ENCODE measurements at regions not wholly inside any gene's neighbourhood (a gene's known extent, or its start where the extent isn't known, plus 50 kb on each side); places are given as distances from the start of the nearest gene placed in this dataset.

- Histone ChIP-seq H3K9me3 (ENCODE audit: control insufficient read depth in 1 of 2, insufficient read depth in 1 of 2, low read depth in 1 of 2, low read length in 2 of 2) (no peaks in the 10 kb centered on the region), H4K20me1 (ENCODE audit: insufficient read depth) (no peaks in the 10 kb centered on the region), H3K27me3 (ENCODE audit: insufficient read depth, low read length) (no peaks in the 10 kb centered on the region), H3K27ac (ENCODE audit: low read depth, low read length) (no peak overlapping the region), H3K79me2 (ENCODE audit: insufficient read depth, low read length) (no peaks in the 10 kb centered on the region), H2AFZ (ENCODE audit: low read depth, low read length, poor library complexity, severe bottlenecking) (no peak overlapping the region), H3K9me2 (ENCODE audit: insufficient read depth) (0 out of 2 replicates have a peak, but pooled peaks cover 3% of the 10 kb centered on the region), H3K4me1 (ENCODE audit: control insufficient read depth in 1 of 2, insufficient read depth in 2 of 2, low read length in 2 of 2) (no peaks in the 10 kb centered on the region), H3K36me3 (ENCODE audit: control insufficient read depth in 1 of 2, insufficient read depth in 2 of 2, low read length in 2 of 2) (no peaks in the 10 kb centered on the region), H3K9ac (ENCODE audit: low read length) (no peak overlapping the region), H3K4me3 (replicated peaks in 1 of 2; ENCODE audit: low read depth in 1 of 2, low read length in 2 of 2) (no peak overlapping the region), H3K4me2 (ENCODE audit: low read length) (no peak overlapping the region)
- DNase-seq (ENCODE audit: low read depth, low spot score) (no peak), ATAC-seq (no peak)
- ChIA-PET RAD21 (ENCODE audit: low non-redundant PET in 1 of 2, low total read pairs in 2 of 2, uncharacterized antibody in 2 of 2, unreplicated experiment in 2 of 2) (no interaction called here), CTCF (no interaction called here), POLR2A (no interaction called here)
- no peak for TF ChIP-seq TCF7L2 (IDR thresholded peaks at IDR 0.05; ENCODE audit: borderline replicate concordance, extremely low read depth, insufficient read depth, insufficient read length)
- TF ChIP-seq ZNF274 (IDR thresholded peaks at IDR 0.05; ENCODE audit: low read depth, low read length): no peak
- TF ChIP-seq ATF3 (IDR thresholded peaks at IDR 0.05): no peak
- no peak for TF ChIP-seq JUND (IDR thresholded peaks at IDR 0.05)
- intact Hi-C loops (cut with micrococcal nuclease): no loop called here
- BruUV-seq (replicated peaks): no TSS peak
Observed at GRCh38 chr11:87861030-87861429, 314.2 kb downstream of the RAB38 start.

GRCh38 chr11:87859636-87860035 is 315.6 kb downstream of the RAB38 start:
- no peak for ATAC-seq

More at GRCh38 chr11:87859636-87860035, 315.6 kb downstream of the RAB38 start:
- intact Hi-C loops (cut with micrococcal nuclease): no loop called here
- Histone ChIP-seq H3K27me3 (ENCODE audit: insufficient read depth, low read length) (no peaks in the 10 kb centered on the region), H3K36me3 (ENCODE audit: control insufficient read depth in 1 of 2, insufficient read depth in 2 of 2, low read length in 2 of 2) (no peaks in the 10 kb centered on the region), H2AFZ (ENCODE audit: low read depth, low read length, poor library complexity, severe bottlenecking) (no peak overlapping the region), H3K4me2 (ENCODE audit: low read length) (no peak overlapping the region), H3K27ac (ENCODE audit: low read depth, low read length) (no peak overlapping the region), H3K4me3 (replicated peaks in 1 of 2; ENCODE audit: low read depth in 1 of 2, low read length in 2 of 2) (no peak overlapping the region), H3K9me3 (ENCODE audit: control insufficient read depth in 1 of 2, insufficient read depth in 1 of 2, low read depth in 1 of 2, low read length in 2 of 2) (no peaks in the 10 kb centered on the region), H3K79me2 (ENCODE audit: insufficient read depth, low read length) (no peaks in the 10 kb centered on the region), H3K9ac (ENCODE audit: low read length) (no peak overlapping the region), H4K20me1 (ENCODE audit: insufficient read depth) (no peaks in the 10 kb centered on the region), H3K4me1 (ENCODE audit: control insufficient read depth in 1 of 2, insufficient read depth in 2 of 2, low read length in 2 of 2) (no peaks in the 10 kb centered on the region), H3K9me2 (ENCODE audit: insufficient read depth) (0 out of 2 replicates have a peak, but pooled peaks cover 3% of the 10 kb centered on the region)
- BruUV-seq (replicated peaks): no TSS peak
- CTCF ChIA-PET: no interaction called here
- RAD21 ChIA-PET (ENCODE audit: low non-redundant PET in 1 of 2, low total read pairs in 2 of 2, uncharacterized antibody in 2 of 2, unreplicated experiment in 2 of 2): no interaction called here
- no peak for TF ChIP-seq ZBTB33 (IDR thresholded peaks at IDR 0.05; ENCODE audit: extremely low read depth, insufficient replicate concordance, low read length)
- no peak for TF ChIP-seq ELF1 (IDR thresholded peaks at IDR 0.05; ENCODE audit: borderline replicate concordance, low read depth)
- TF ChIP-seq REST (IDR thresholded peaks at IDR 0.05; ENCODE audit: low read depth): no peak
- TF ChIP-seq SP1 (IDR thresholded peaks at IDR 0.05; ENCODE audit: low read depth): no peak
- no peak for TF ChIP-seq TCF7L2 (IDR thresholded peaks at IDR 0.05; ENCODE audit: borderline replicate concordance, extremely low read depth, insufficient read depth, insufficient read length)
- TF ChIP-seq RAD21 (IDR thresholded peaks at IDR 0.05; ENCODE audit: low read depth): no peak
- TF ChIP-seq JUND (IDR thresholded peaks at IDR 0.05): no peak
- TF ChIP-seq EGR1 (IDR thresholded peaks at IDR 0.05; ENCODE audit: low read depth): no peak
- no peak for TF ChIP-seq EZH2 (IDR thresholded peaks at IDR 0.05)
- TF ChIP-seq SRF (IDR thresholded peaks at IDR 0.05; ENCODE audit: low read depth): no peak
- no peak for DNase-seq (ENCODE audit: low read depth, low spot score)
- POLR2A ChIA-PET: no interaction called here

All from HCT116 (cell line).